ENCODE measurements at regions not wholly inside any gene's neighbourhood (a gene's known extent, or its start where the extent isn't known, plus 50 kb on each side); places are given as distances from the start of the nearest gene placed in this dataset.
"Not testable (repeated sequence)": the region's sequence is repeated elsewhere in the genome, so short reads cannot be mapped to it uniquely, and the experiment has no call there.

DNA sequence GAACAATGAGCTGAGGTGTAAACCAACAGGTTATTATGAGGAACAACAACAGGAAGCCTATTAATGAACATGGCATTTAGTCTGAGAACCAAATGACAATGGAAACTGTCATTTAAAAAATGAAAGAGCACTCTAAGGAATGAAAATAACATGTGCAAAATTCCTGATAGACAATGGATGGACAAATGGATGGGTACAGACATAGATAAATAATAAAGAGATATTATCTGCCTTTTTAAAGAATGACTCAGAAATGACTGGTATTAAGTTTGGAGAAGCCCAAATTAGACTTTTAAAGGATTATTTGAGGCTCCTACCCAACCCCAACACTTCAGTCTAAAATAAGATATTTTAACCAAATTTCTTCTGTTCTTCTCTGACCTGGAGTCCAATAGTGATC lies 650.5 kb upstream of the ZNF385D start:
- no peak for DNase-seq

DNA sequence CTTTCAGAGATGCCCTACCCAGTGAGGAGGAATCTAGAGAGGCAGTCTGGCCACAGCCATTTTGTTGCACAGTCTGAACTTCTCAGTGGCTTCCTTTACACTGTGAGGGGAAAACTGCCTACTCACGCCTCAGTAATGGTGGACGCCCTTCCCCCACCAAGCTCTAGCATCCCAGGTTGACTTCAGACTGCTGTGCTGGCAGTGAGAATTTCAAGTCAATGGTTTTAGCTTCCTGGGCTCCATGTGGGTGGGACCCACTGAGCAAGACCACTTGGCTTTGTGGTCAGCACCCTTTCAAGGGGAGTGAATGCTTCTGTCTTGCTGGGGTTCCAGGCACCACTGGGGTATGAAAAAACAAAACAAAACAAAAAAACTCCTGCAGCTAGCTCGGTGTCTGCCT lies 663.2 kb upstream of the ZNF385D start:
- DNase-seq, result no peak

DNA sequence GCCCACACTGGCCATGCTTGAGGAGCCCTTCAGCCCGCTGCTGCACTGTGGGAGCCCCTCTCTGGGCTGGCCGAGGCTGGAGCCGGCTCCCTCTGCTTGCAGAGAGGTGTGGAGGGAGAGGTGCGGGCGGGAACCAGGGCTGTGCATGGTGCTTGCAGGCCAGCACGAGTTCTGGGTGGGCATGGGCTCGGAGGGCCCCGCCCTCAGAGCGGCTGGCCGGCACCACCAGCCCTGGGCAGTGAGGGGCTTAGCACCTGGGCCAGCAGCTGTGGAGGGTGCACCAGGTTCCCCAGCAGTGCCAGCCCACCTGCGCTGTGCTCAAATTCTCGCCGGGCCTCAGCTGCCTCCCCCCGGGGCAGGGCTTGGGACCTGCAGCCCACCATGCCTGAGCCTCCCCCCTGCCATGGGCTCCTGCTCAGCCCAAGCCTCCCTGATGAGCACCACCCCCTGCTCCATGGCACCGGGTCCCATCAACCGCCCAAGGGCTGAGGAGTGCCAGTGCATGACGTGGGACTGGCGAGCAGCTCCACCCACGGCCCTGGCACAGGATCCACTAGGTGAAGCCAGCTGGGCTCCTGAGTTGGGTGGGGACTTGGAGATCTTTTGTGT lies 665.9 kb upstream of the ZNF385D start:
- not testable (repeated sequence) for DNase-seq

DNA sequence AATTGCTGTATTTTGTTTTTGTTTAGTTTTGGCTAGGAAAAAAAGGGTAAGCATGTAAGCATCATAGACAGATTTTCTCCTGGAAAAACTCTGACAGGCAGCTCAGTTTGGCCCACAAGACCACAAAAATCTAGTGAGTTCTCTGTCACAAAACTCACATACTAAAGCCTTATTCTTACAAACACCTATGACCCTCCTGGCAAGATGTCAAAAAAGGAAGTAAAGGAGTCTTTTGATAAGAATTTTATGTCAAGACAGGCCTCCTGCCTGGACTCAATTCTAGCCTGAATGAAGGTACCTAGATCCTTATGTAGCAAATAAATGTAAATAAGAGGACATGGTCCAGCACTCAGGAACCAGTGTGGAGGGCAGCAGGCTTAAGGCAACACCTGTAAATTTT lies 668.3 kb upstream of the ZNF385D start:
- no peak for DNase-seq

- DNase-seq, result no peak
Observed at GRCh38 chr3:22421589-22421988, 670.6 kb upstream of the ZNF385D start.

- DNase-seq, result no peak
Observed at GRCh38 chr3:22431334-22431733, 680.3 kb upstream of the ZNF385D start.

GRCh38 chr3:22439626-22440025 lies 688.6 kb upstream of the ZNF385D start:
- no peak for DNase-seq

- no peak for DNase-seq
Observed at GRCh38 chr3:22441711-22442110, 690.7 kb upstream of the ZNF385D start.

- no peak for DNase-seq
Observed at GRCh38 chr3:22443571-22444233, 692.7 kb upstream of the ZNF385D start.

GRCh38 chr3:22445336-22445735 lies 694.3 kb upstream of the ZNF385D start:
- not testable (repeated sequence) for DNase-seq

GRCh38 chr3:22450786-22451400 lies 699.9 kb upstream of the ZNF385D start:
- no peak for DNase-seq

DNA sequence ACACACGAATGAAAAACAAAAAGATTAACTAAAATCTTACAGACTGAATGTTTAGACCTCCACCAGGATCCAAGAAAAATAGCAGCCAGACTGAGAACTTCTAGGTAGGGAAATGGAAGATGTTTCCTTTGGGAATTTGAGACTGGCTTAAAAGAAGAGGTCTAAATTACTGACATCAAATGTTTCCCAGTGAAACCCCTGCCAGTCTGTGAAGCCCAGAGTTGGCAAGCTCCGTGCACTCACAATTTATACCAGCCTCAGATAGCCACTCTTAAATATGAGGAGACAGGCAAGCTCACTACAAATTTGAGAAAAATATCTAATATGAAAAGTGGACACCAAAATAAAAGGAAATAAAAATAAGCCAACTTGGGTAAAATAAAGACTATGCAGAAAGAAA lies 700.5 kb upstream of the ZNF385D start:
- no peak for DNase-seq

GRCh38 chr3:22453906-22454535 lies 703.0 kb upstream of the ZNF385D start:
- DNase-seq, result no peak

- DNase-seq, result no peak
Observed at GRCh38 chr3:22469995-22470394, 719.0 kb upstream of the ZNF385D start.

DNA sequence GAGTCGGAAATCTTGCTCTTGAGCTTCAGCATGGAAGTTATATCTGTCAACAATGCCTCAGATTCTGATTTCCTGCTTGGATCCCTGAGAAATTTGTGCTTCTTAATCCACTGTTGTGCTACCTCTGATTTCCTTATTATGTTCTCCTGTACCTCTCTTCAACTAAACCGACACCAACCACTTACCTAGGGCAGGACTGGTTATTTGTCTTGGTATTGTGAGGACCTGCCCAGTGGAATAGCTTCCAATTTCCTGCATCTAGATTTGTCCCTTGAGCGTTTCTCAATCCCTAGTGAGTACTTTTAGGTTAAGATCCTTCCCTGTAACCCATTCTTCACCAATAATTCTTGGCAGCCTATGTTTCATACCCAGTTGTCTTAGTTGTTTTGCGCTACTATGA lies 720.5 kb upstream of the ZNF385D start:
- DNase-seq, result no peak

GRCh38 chr3:22474706-22475445 lies 723.9 kb upstream of the ZNF385D start:
- no peak for DNase-seq

- DNase-seq, result no peak
Observed at GRCh38 chr3:22475665-22476240, 724.7 kb upstream of the ZNF385D start.

GRCh38 chr3:22476976-22477375 lies 726.0 kb upstream of the ZNF385D start:
- DNase-seq, result no peak

DNA sequence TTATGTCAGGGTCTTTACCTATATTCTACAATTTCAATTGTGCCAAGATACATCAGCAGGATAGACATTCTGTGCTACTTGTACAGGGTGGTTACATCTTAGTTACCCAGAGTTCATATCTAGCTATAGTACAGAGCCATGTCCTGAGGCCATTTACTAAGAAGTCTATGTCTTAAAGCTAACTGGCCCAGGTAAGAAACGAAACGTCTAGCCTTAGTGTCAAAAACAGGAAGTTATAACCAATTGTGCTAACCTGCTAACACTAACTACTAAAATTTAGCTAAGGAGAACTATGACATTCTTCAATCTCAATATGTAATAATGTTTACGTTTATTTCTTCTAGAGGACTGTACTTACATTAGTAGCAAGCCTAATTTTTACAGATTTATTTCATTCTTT lies 717.2 kb upstream of the UBE2E2 start:
- no peak for DNase-seq

- no peak for DNase-seq
Observed at GRCh38 chr3:22490747-22491146, 712.4 kb upstream of the UBE2E2 start.

DNA sequence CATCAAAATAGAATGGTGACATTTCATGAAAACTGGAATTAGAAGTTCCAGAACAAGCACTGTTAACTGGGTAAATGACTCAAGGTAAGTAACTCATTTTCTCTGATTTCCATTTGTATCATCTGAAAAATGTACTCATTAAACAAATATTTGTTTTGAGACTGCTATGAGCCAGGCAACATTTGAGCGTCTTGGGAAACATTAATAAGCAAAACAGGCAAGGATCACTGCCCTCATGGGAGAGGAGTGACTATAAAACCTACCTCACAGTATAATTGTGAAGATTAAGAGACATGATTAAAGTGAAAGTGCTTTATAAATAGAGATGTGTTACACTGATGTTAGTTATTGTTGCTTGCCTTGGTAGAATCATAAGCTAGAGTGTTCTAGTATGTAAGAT lies 711.8 kb upstream of the UBE2E2 start:
- DNase-seq, result no peak

- DNase-seq, result no peak
Observed at GRCh38 chr3:22492342-22492741, 710.8 kb upstream of the UBE2E2 start.

- DNase-seq, result no peak
Observed at GRCh38 chr3:22495241-22495640, 707.9 kb upstream of the UBE2E2 start.

Measured in T1000 (cell line).